Vagina (tissue), 2 donors: ENCODE measurements at regions not wholly inside any gene's neighbourhood (a gene's known extent, or its start where the extent isn't known, plus 50 kb on each side); places are given as distances from the start of the nearest gene placed in this dataset.

Experiments
- POLR2A ChIP-seq, 2 donors: fragments of 450-650 bp; IDR thresholded peaks; one replicate each; pipeline ENCODE4 v1.6.1; 2017; ENCODE audit warnings: antibody characterized with exemption in 2 of 2, mild to moderate bottlenecking in 2 of 2, moderate library complexity in 2 of 2
- POLR2AphosphoS5 ChIP-seq, 2 donors: sonication (generic); formaldehyde crosslinking; IDR thresholded peaks; one replicate each; pipeline ENCODE4 v1.9.0; 2017; ENCODE audit warnings: antibody characterized with exemption in 2 of 2, mild to moderate bottlenecking in 2 of 2, low read depth in 1 of 2; ENCODE audit not compliant: insufficient read depth in 1 of 2
- TF ChIP-seq, protein P1 (sequence below), 3 experiments: fragments of 450-650 bp in 2 of 3; fragments of 200-600 bp in 1 of 3; sonication (generic) in 1 of 3; IDR thresholded peaks; one replicate each; pipeline ENCODE4 v1.5.1; 2017 to 2019; ENCODE audit warnings: antibody characterized with exemption in 3 of 3, mild to moderate bottlenecking in 2 of 3, moderate library complexity in 2 of 3

DNA sequence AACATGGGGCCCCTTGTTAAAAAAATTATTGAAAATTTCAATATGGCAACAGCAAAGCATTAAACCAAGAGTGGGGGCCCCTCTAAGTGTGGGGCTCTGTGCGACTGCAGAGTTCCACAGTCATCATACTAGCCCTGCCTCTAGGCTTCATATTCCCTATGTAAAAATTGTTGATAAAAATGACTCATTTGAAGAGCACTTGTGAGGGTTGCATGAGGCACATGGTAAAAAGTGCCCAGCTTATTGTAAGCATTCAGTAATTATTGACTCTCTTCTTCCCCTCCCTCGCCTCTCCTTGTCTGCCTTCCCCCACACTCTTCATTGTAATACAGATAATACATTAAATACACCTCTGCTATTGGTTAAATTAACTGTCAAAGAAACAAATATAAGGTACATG is 86.7 kb upstream of the PTBP2 start:
- TF ChIP-seq, protein P1, sequence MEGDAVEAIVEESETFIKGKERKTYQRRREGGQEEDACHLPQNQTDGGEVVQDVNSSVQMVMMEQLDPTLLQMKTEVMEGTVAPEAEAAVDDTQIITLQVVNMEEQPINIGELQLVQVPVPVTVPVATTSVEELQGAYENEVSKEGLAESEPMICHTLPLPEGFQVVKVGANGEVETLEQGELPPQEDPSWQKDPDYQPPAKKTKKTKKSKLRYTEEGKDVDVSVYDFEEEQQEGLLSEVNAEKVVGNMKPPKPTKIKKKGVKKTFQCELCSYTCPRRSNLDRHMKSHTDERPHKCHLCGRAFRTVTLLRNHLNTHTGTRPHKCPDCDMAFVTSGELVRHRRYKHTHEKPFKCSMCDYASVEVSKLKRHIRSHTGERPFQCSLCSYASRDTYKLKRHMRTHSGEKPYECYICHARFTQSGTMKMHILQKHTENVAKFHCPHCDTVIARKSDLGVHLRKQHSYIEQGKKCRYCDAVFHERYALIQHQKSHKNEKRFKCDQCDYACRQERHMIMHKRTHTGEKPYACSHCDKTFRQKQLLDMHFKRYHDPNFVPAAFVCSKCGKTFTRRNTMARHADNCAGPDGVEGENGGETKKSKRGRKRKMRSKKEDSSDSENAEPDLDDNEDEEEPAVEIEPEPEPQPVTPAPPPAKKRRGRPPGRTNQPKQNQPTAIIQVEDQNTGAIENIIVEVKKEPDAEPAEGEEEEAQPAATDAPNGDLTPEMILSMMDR (IDR thresholded peaks at IDR 0.05) = no peak
- TF ChIP-seq POLR2A (IDR thresholded peaks at IDR 0.05) (no peak), POLR2AphosphoS5 (IDR thresholded peaks at IDR 0.05; ENCODE audit: insufficient read depth in 1 of 2, low read depth in 1 of 2) (no peak)
